NCI-H82 treated with DMSO at 0.1 percent for 48 hours (cell line): ENCODE measurements at regions not wholly inside any gene's neighbourhood (a gene's known extent, or its start where the extent isn't known, plus 50 kb on each side); places are given as distances from the start of the nearest gene placed in this dataset.
A peak's percentile ranks its signal among the peaks of the same experiment; 100 is the strongest.
"Not testable (repeated sequence)": the region's sequence is repeated elsewhere in the genome, so short reads cannot be mapped to it uniquely, and the experiment has no call there.

Experiments used
- DNase-seq: peaks from one replicate; lab custom pipeline; 2025; ENCODE audit not compliant: unreplicated experiment; lab: John Stamatoyannopoulos, UW

DNA sequence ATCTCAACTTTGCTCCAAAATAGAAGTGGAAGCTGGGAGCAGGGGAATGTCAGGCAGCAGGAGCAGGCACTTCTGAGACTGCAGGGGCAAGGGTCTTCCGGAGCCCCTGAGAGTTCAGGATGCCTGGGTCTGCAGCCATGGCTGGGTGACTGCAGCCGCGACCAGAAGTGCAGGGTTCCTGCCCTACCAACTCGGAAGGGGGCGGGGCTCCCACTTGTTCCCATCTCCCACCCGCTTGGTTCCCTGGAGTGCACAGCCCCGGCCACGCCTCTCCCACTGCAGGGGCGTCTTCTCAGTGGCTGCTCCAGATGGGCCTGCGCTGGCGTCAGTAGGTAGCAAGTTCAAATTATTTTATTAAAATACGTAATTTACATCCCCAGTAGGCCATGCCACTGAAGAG lies 1631.7 kb downstream of the OLFM4 start:
- no peak for DNase-seq

DNA sequence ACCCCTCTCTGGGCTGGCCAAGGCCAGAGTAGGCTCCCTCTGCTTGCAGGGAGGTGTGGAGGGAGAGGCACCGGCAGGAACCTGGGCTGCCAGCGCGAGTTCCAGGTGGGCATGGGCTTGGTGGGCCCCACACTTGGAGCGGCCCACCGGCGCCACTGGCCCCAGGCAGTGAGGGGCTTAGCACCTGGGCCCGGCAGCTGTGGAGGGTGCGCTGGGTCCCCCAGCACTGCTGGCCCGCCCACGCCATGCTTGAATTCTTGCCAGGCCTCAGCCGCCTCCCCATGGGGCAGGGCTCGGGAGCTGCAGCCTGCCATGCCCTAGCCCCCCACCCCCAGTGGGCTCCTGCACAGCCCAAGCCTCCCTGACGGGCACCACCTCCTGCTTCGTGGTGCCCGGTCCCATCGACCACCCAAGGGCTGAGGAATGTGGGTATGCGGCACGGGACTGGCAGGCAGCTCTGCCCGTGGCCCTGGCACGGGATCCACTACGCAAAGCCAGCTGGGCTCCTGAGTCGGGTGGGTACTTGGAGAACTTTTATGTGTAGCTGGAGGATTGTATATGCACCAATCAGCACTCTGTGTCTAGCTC lies 1648.0 kb downstream of the OLFM4 start:
- no peak for DNase-seq

DNA sequence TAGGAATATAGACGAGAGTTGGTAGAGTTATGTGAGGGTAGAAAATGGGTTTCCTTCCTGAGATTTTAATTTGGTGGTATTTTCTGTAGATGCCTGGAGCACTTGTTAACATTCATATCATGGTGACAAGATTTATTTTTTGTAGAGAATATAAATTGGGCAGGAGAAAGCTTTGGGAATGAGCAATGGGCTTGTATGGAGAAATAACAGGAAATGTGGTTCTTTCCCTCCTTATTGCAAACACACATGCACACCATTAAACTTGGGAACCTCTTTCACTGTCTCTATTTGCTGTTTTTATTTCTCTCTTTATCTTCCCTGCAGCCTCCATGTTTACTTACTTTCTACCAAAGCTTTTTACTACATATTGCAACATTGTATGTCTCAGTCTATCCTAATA lies 1653.6 kb downstream of the OLFM4 start:
- DNase-seq, result no peak

DNA sequence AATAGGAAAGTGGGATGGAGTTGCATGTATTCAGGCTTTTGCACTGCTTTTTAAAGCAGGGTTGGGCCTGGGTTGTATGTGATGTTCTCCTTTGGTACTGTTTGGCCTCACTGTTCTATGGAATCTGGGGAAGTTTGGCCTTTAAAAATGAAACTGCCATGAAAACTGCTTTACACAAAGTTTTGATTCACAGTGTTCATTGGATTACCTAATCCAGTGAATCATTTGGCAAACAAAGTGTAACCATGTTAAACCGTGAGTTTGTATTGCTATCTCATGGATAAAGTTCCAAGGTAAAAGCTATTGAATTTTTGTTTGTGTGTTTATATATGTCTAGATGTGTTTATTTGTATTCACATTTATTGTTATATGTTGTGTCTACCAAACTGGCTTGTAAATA lies 1658.6 kb downstream of the OLFM4 start:
- no peak for DNase-seq

DNA sequence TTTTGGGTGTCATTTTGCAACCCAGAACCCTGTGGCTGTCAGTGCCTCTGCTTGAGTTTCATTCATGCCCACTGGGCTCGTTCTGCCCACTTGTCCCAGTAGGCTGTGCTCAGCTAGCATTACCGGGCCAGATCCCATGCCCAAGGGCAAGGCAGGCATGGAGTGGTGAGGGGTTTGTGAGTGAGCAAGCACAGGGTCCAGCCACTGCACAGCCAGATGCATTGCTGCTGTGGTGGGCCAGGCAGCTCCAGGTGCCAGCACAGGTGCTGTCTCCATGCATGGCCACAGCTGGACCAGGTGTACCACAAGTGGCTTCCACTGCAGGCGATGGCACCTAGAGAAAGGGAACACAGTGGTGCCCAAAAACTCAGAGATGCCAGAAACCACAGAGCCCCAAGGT lies 1671.2 kb downstream of the OLFM4 start:
- no peak for DNase-seq

DNA sequence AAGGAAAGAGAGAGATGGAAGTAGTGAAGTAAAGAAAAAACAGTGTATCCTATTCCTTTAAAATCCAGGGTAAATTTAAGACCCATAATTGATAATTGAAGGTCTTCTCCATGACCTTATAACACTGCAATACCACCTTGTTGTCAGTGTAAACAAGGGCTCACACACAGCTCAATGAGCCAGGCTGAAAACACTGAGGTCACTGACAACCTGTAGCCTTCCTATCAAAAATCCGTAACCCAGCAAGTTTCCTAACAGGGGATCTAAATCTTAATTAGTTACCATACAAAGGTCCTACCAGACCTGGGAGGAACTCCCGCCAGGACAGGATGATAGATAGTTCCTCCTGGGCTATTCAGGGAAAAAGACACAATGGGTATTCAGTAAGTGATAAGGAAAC lies 1677.1 kb downstream of the OLFM4 start:
- DNase-seq, result no peak

DNA sequence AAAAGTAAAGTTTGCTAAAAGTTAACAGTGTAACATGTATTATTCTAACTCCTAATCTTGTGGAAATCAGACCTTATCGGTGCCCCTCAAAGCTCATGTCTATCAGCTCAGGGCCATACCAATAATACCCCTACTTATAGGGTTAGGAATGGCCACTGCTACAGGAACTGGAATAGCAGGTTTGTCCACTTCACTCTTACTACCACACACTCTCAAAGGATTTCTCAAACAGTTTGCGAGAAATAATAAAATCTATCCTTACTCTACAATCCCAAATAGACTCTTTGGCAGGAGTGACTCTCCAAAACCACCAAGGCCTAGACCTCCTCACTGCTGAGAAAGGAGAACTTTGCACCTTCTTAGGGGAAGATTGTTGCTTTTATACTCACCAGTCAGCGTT lies 1677.7 kb downstream of the OLFM4 start:
- no peak for DNase-seq

DNA sequence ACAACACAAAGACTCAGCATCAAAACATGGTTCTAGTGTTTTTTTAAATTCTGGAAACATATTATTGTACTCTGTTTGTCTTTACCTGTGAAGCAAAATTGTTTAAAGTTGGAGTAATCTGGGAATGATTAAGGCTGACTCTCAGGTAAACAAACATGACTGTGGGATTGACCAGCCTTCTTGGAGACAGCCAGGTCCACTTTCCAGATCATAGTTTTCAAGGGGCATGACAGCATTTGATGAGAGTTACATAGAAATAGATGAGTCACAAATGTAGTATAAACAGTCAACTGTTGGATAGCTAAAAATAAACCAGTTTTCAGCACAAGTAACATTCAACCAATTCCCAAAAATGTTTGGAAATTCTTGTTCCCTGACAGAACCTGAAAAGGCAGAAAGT lies 1680.9 kb downstream of the OLFM4 start:
- no peak for DNase-seq

DNA sequence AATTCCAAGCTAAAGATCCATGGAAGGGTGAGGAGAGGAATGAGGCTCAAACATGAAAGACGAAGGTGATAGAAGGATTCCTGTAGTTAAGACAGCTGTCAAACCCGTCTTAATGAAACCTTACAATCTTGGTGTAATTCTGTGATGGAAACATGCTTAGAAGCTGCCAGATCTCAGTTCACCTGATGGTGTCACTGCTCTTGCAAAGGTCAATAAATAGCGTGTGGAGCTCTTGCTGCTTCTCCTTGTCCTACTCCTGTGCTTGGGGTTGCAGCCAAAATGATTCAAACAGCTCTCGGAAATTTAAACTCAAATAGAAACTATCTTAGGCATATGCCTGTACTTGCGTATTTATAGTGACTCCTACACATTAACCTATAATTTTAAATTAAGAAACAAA lies 1705.0 kb downstream of the OLFM4 start:
- peak; percentile 21 for DNase-seq

DNA sequence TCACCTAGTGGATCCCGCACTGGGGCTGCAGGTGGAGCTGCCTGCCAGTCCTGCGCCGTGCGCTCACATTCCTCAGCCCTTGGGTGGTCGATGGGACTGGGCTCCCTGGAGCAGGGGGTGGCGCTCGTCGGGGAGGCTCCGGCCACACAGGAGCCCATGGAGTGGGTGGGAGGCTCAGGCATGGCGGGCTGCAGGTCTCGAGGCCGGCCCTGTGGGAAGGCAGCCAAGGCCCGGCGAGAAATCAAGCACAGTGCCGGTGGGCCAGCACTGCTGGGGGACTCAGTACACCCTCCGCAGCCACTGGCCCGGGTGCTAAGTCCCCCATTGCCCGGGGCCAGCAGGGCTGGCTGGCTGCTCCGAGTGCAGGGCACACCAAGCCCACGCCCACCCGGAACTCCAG lies 1708.6 kb downstream of the OLFM4 start:
- DNase-seq, result not testable (repeated sequence)

DNA sequence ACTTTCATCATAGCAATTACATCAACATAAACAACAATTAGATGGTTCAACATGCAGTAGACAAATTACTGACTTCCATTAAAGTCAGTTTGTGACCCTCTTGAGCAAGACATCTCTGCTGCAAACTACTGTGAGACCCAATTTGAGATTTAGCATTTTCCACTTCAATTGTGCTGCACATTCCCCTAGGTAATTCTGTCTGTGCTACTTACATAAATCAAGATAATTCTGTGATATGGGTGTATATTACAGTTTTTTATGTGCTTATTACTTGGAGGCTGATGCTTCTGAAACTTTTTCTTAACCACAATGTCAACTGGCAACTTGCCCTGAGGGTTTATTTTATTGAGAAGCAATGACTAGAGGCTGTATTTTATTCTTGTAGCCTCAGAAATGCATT lies 1714.4 kb downstream of the OLFM4 start:
- no peak for DNase-seq

DNA sequence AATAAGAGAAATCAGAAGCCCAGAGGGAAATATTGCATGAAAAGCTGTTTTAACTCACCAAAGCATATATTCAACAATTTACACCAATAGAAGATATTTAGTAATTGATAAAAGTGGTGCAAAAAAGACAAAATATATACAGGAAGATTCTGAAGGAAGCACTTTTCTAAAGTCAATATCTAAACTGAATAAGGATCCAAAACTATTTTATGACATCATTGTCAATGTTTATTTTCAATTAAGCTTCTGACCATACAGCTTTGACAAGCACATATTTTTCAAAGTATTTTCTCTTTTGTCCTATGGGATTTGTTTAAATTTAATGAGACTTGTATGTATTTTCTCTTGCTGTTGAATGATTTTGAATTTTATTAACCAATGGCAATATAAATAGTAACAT lies 1716.1 kb downstream of the OLFM4 start:
- no peak for DNase-seq

DNA sequence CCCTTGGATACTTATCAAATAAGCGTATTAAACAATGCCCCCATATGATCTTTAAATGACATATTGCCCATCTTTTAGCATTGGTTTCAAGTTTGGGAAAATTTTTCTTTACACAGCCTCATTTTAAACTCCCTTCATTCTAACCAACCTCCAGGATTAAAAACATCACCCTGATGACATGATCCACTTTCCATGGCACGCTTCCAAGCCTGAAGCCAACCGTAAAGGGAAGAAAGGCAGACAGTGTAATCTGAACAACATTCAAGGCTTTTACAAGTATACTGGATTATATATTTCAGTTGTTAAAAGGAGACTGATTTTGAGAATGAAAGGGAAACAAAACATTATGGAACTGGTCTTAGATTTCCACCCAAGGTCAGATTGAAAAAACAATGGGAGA lies 1721.9 kb downstream of the OLFM4 start:
- DNase-seq, result no peak

DNA sequence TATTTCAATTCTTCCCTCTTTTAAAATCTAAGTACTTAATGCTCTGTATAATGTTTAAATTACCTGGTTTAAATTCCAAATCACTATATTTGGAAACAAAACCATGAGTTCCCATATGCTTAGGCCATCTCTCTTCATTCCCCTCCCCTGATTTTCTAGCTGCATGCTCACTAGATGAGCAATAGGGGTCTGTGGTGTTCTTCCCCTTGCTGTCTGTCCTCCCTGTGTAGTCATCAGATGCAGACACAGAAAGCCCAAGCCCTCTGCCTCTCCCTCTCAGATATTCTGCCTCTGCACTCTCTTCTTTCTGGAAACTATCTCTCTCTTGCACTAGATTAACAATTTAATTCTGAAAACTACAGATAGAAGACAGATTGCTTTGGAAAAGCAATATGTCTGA lies 1730.2 kb downstream of the OLFM4 start:
- no peak for DNase-seq

DNA sequence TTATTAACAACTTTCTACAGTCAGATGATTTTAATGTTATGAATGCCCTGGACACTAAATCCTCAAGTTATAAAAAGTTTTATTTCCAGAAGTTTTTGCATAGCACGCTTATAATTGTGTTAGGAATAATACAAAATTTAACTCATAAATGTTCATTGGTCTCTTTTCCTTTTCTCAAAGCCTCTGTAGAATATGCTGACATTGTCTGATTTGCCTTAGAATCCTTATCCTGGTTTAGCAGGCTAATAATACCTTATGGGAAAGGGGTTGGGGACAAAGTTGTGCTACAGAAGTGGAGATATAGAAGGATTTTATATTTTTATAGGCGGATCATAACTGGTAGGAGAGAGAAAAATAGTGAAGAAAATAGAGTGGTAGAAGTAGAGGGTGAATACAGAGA lies 1739.6 kb downstream of the OLFM4 start:
- no peak for DNase-seq

DNA sequence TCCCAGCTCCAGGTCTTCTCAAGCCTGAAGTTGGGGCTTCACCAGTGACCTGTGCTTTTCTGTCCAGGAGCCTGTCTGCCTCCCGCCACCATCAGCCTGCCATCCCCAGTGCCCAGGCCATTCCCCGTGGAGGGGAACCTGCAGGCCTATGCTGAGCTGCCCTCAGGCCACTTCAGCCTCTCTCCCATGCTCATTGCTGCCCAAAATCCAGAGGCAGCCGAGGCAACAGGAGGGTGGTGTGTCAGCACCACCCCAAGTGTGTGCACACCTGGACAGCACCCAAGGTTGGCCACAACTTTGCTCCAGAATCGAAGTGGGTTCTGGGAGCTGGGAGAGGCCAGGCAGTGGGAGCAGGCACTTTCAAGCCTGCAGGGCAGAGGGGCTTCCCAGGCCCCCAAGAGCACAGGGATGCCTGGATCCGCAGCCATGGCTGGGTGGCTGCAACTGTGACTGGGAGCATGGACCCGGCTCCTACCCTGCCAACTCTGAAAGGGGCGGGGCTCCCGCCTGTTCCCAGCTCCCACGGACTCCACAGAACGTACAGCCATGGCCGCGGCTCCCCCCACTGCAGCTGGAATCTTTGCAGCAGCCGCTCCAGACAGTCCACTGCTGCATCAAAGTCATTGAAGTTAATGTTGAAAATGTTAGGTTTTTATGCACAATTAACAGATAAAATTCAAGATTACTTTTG lies 1747.0 kb downstream of the OLFM4 start:
- no peak for DNase-seq

DNA sequence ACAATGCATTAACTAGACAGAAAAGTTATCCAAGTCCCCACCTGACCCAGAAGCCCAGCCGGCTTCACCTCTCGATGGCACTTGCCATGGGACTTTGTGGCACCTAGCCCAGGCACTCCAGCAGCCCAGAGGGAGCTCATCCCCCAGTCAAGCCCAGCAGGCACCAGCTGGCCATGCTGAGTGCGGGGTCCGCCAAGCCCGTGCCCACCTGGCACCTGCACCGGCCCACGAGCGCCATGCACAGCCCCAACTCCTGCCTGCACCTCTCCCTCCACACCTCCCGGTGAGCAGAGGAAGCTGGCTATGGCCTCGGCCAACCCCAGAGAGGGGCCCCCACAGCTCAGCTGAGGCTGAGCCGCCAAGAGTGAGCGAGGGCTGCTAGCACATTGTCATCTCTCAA lies 1759.1 kb downstream of the OLFM4 start:
- no peak for DNase-seq

DNA sequence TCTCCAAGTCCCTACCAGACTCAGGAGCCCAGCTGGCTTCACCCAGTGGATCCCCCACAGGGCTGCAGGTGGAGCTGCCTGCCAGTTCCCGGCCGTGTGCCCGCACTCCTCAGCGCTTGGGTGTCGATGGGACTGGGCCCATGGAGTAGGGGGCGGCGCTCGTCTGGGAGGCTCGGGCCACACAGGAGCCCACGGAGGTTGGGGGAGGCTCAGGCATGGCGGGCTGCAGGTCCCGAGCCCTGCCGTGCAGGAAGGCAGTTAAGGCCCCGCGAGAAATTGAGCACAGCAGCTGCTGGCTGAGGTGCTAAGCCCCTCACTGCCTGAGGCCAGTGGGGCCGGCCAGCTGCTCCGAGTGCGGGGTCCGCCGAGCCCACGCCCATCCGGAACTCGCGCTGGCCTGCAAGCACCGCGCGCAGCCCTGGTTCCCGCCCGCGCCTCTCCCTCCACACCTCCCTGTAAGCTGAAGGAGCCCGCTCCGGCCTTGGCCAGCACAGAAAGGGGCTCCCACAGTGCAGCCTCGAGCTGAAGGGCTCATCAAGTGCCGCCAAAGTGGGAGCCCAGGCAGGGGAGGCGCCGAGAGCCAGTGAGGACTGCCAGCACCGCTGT lies 1771.1 kb downstream of the OLFM4 start:
- no peak for DNase-seq

DNA sequence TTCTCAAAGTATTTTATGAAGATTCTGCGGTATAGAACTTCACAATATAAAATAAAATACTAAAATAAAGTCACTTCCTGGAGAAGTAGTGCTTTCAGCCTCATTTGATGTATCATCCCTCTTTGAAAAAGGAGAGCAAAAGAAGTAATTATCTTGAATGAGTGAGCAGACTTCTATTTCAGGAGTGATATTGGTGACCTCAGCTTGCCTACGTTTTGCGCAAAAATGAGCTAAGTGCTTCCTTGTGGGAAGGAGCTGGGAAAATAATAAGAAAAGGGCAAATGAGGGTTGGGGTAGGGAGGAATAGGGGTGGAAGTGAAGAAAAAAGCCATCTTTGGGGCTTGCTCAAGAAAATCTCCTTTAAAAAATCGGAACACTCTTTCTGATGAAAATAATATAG lies 1773.6 kb downstream of the OLFM4 start:
- no peak for DNase-seq

DNA sequence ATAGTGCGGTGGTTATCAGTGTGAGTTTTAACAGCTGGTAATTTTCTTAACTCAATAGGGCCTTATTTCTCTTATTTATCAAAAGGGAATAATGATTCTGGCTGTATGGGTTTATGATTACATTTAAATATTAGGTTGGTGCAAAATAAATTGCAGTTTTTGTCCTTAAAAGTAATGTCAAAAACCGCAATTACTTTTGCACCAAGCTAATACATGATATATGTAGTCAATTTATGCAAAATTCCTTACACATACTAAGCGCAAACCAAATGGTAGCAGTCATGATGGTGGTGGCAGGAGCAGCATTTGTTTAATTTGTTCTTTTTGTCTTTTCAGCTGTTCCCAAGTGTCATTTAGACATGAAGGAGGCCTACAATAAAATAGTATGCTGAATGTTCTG lies 1777.1 kb downstream of the OLFM4 start:
- DNase-seq, result no peak

DNA sequence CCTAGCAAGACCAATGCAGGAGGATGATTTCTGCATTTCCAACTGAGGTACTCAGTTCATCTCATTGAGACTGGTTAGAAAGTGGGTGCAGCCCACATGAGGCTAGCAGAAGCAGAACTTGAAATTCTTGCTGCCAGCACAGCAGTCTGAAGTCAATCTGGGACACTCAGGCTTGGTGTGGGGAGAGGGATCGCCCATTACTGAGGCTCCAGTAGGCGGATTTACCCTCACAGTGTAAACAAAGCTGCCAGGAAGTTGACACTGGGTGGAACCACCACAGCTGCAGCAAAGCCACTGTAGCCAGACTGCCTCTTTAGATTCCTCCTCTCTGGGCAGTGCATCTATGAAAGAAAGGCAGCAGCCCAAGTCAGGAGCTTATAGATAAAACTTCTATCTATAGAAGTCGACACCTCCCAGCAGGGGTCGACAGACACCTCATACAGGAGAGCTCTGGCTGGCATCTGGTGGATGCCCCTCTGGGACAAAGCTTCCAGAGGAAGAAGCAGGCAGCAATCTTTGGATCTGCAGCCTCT lies 1793.4 kb downstream of the OLFM4 start:
- not testable (repeated sequence) for DNase-seq

DNA sequence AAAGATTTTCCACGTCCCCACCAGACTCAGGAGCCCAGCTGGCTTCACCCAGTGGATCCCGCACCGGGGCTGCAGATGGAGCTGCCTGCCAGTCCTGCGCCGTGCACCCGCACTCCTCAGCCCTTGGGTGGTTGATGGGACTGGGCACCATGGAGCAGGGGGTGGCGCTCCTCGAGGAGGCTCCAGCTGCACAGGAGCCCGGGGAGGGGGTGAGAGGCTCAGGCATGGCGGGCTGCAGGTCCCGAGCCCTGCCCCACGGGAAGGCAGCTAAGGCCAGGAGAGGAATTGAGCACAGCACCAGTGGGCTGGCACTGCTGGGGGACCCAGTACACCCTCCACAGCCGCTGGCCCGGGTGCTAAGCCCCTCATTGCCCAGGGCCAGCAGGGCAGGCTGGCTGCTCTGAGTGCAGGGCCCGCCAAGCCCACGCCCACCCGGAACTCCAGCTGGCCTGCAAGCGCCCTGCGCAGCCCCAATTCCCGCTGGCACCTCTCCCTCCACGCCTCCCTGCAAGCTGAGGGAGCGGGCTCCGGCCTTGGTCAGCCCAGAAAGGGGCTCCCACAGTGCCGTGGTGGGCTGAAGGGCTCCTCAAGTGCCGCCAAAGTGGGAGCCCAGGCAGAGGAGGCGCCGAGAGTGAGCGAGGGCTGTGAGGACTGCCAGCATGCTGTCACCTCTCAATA lies 1800.9 kb downstream of the OLFM4 start:
- DNase-seq, result not testable (repeated sequence)
